ENCODE measurements at regions not wholly inside any gene's neighbourhood (a gene's known extent, or its start where the extent isn't known, plus 50 kb on each side); places are given as distances from the start of the nearest gene placed in this dataset.
A peak's percentile ranks its signal among the peaks of the same experiment; 100 is the strongest.

DNA sequence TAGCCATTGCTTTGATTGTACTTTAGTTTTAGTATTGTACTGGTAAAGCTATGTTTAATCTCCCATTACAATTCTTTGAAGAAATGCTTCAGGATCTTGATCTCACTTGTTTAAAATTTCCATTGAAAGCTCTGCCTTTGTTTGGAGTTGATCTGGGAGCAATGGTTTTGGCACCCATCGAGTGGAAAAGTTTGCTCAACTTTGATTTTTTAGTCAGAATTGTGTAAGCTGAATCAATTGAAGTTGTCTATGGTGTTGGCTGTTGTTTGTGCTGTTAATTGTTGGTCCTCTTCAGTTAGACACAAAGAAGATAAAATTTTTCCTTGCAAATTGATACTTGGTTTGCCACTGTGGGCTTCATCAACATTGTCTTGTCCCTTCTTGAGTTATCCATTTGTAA lies 99.8 kb upstream of the ADAD1 start:
- in situ Hi-C loops (cut with HindIII; ENCODE audit: low pct_ligation_motif_present, low sequenced_read_pairs): no loop called here
- Histone ChIP-seq H3K27me3 (replicated peaks) (no peaks in the 10 kb centered on the region), H3K27ac (no peak overlapping the region), H3K36me3 (replicated peaks) (peaks cover 6% of the 10 kb centered on the region), H3K4me3 (ENCODE audit: low read depth, low read length) (no peak overlapping the region)
- DNase-seq: no peak
- TF ChIP-seq, protein P1, sequence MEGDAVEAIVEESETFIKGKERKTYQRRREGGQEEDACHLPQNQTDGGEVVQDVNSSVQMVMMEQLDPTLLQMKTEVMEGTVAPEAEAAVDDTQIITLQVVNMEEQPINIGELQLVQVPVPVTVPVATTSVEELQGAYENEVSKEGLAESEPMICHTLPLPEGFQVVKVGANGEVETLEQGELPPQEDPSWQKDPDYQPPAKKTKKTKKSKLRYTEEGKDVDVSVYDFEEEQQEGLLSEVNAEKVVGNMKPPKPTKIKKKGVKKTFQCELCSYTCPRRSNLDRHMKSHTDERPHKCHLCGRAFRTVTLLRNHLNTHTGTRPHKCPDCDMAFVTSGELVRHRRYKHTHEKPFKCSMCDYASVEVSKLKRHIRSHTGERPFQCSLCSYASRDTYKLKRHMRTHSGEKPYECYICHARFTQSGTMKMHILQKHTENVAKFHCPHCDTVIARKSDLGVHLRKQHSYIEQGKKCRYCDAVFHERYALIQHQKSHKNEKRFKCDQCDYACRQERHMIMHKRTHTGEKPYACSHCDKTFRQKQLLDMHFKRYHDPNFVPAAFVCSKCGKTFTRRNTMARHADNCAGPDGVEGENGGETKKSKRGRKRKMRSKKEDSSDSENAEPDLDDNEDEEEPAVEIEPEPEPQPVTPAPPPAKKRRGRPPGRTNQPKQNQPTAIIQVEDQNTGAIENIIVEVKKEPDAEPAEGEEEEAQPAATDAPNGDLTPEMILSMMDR (IDR thresholded peaks at IDR 0.05; ENCODE audit: low read depth, low read length, missing control alignments): no peak

DNA sequence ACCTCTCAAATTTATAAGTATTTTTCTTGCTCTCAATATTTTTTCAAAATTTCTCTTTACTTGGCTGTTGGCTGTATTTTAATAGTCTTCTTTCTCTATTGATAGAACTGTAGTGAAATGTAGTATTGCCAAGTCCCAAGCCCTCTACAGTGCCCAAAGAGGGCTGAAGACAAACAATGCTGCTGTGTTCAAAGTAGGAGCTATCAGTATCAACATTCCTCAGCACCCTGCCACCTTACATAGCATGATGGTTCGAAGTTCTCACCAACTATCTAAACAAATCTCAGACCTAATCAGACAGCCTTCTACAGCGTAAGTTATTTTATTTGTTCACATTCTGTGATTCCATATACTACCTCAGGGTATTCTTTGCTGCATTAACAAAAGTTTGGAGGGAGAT lies 99.1 kb upstream of the ADAD1 start:
- TF ChIP-seq, protein P1 (IDR thresholded peaks at IDR 0.05; ENCODE audit: low read depth, low read length, missing control alignments): no peak
- H3K27ac ChIP-seq: no peak overlapping the region
- H3K27me3 ChIP-seq (replicated peaks): no peaks in the 10 kb centered on the region
- in situ Hi-C loops (cut with HindIII; ENCODE audit: low pct_ligation_motif_present, low sequenced_read_pairs): no loop called here
- DNase-seq: no peak
- no peak overlapping the region for H3K4me3 ChIP-seq (ENCODE audit: low read depth, low read length)
- H3K36me3 ChIP-seq (replicated peaks): peaks cover 6% of the 10 kb centered on the region

DNA sequence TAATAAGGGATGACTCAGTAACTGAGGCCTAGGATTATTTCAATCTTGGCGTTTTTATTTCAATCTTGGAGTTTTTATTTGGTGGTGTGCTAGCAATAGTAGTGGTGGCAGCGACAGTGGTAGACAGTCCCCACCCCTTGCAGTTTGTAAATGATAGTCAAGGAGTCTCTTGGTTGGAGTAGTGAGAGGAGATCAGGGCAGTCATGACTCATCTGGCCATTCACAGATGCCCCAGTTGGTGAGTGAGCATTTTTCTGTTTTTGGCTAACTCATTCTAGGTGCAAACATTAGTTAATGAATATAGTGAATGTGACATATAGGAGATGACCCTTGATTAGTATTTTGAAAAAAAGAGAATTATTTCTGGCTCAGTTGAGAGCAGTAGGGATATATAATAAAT lies 93.5 kb upstream of the ADAD1 start:
- TF ChIP-seq, protein P1 (IDR thresholded peaks at IDR 0.05; ENCODE audit: low read depth, low read length, missing control alignments): no peak
- in situ Hi-C loops (cut with HindIII; ENCODE audit: low pct_ligation_motif_present, low sequenced_read_pairs): no loop called here
- Histone ChIP-seq H3K27ac (no peak overlapping the region), H3K36me3 (replicated peaks) (peaks cover 3% of the 10 kb centered on the region), H3K4me3 (ENCODE audit: low read depth, low read length) (no peak overlapping the region), H3K27me3 (replicated peaks) (no peaks in the 10 kb centered on the region)
- peak; percentile 10 for DNase-seq

DNA sequence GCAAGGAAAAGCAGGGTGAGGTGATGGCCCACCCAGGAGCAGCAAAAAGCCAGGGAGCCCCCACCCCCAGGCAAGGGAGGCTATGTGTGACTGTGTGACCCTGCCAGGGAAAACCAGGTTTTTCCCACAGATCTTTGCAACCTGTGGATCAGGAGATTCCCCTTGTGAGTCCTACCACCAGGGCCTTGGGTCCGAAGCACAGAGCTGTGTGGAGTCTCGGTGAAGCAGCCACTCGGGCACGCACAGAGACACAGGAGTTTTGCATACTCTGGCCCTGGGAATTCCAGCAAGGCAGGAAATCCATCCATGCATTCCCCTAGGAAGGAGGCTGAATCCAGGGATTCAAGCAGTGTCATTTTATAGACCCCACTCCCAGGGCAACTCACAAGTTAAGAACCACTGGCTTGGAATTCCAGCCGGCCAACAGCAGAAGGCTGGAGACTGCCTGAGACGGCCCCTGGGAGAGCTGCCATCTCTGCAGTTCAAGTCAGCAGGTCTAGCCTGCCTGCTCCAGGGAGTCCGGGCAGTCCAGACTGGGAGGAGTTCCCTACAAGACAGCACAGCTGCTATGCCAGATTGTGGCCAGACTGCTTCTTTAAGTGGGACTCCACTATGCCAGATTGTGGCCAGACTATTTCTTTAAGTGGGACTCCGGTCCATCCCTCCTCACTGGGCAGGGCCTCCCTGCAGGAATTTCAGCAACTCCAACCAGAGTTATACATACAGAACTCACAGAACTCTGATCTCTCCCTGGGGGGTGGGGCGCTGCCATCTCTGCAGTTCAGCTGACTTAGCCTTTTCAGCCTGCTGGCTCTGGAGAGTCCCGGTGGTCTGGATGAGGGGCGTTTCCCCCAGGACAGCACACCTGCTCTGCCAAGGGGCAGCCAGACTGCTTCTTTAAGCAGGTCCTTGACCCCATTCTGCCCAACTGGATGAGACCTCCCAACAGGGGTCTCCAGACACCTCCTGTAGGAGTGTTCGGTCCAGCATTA lies 85.1 kb upstream of the ADAD1 start:
- no peak overlapping the region for H3K4me3 ChIP-seq (ENCODE audit: low read depth, low read length)
- no peaks in the 10 kb centered on the region for H3K27me3 ChIP-seq (replicated peaks)
- no peak overlapping the region for H3K27ac ChIP-seq
- H3K36me3 ChIP-seq (replicated peaks): peaks cover 7% of the 10 kb centered on the region
- no peak for DNase-seq
- in situ Hi-C loops (cut with HindIII; ENCODE audit: low pct_ligation_motif_present, low sequenced_read_pairs): no loop called here
- TF ChIP-seq, protein P1 (IDR thresholded peaks at IDR 0.05; ENCODE audit: low read depth, low read length, missing control alignments): no peak

DNA sequence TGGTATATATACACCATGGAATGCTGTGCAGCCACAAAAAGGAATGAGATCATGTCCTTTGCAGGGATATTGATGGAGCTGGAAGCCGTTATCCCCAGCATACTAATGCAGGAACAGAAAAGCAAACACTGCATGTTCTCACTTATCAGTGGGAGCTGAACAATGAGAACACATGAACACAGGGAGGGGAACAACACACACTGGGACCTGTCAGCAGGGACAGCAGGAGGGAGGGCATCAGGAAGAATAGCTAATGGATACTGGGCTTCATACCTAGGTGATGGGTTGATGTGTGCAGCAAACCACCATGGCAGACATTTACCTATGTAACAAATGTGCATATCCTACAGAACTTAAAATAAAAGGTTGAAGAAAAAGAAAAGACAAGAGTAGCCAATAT lies 81.1 kb upstream of the ADAD1 start:
- DNase-seq: no peak
- TF ChIP-seq, protein P1 (IDR thresholded peaks at IDR 0.05; ENCODE audit: low read depth, low read length, missing control alignments): no peak
- Histone ChIP-seq H3K36me3 (replicated peaks) (peaks cover 10% of the 10 kb centered on the region), H3K27ac (no peak overlapping the region), H3K27me3 (replicated peaks) (no peaks in the 10 kb centered on the region), H3K4me3 (ENCODE audit: low read depth, low read length) (no peak overlapping the region)
- in situ Hi-C loops (cut with HindIII; ENCODE audit: low pct_ligation_motif_present, low sequenced_read_pairs): no loop called here
